OCI-LY1 (cell line): ENCODE measurements at regions not wholly inside any gene's neighbourhood (a gene's known extent, or its start where the extent isn't known, plus 50 kb on each side); places are given as distances from the start of the nearest gene placed in this dataset.

Experiments used
- EZH2 ChIP-seq: fragments of 200-600 bp; sonication (generic), shearing (Covaris generic); IDR thresholded peaks from 2 replicates; pipeline ENCODE4 v1.8.0; 2017; ENCODE audit warnings: borderline replicate concordance, mixed run types, mild to moderate bottlenecking, antibody characterized with exemption, low read length, moderate library complexity, mixed read lengths
- TF ChIP-seq, protein P1 (sequence below): fragments of 200-600 bp; sonication (generic), shearing (Covaris generic); IDR thresholded peaks from 2 replicates; pipeline ENCODE4 v1.5.1; 2017; ENCODE audit warnings: mild to moderate bottlenecking, antibody characterized with exemption, low read length, moderate library complexity, mixed read lengths

DNA sequence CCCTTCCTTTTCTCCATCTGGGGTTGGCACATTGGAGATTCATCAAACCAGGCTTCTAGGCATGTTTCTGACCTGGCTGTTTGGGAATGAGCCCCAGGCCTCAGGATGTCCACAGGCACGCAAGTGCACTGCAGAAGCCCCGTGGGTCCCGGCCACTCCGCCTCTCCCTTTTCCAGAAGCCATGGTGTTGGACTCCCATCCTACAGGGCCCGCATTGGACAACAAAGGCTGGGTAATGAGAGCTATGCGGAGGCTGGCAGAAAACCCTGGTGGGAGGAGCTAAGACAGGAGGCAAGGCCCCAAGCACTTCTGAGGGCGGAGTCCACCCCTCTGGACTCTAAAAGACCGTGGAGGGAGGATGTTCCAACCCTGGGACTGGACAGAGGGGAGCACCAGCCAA lies 160.6 kb downstream of the OLFM1 start:
- TF ChIP-seq, protein P1, sequence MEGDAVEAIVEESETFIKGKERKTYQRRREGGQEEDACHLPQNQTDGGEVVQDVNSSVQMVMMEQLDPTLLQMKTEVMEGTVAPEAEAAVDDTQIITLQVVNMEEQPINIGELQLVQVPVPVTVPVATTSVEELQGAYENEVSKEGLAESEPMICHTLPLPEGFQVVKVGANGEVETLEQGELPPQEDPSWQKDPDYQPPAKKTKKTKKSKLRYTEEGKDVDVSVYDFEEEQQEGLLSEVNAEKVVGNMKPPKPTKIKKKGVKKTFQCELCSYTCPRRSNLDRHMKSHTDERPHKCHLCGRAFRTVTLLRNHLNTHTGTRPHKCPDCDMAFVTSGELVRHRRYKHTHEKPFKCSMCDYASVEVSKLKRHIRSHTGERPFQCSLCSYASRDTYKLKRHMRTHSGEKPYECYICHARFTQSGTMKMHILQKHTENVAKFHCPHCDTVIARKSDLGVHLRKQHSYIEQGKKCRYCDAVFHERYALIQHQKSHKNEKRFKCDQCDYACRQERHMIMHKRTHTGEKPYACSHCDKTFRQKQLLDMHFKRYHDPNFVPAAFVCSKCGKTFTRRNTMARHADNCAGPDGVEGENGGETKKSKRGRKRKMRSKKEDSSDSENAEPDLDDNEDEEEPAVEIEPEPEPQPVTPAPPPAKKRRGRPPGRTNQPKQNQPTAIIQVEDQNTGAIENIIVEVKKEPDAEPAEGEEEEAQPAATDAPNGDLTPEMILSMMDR, result no peak
- TF ChIP-seq EZH2, result no peak
